ENCODE measurements at regions not wholly inside any gene's neighbourhood (a gene's known extent, or its start where the extent isn't known, plus 50 kb on each side); places are given as distances from the start of the nearest gene placed in this dataset.

- Histone ChIP-seq H3K9me3 (no peaks in the 10 kb centered on the region), H3K27ac (no peak overlapping the region), H3K36me3 (no peaks in the 10 kb centered on the region), H3K4me1 (peaks cover 0 to 8% (median 0%) of the 10 kb centered on the region in 9 donors), H3K27me3 (no peaks in the 10 kb centered on the region), H3K4me3 (no peak overlapping the region)
- intact Hi-C loops (cut with DNase I): no loop called here
- ATAC-seq (no peak), DNase-seq (no peak)
- TF ChIP-seq, protein P1, sequence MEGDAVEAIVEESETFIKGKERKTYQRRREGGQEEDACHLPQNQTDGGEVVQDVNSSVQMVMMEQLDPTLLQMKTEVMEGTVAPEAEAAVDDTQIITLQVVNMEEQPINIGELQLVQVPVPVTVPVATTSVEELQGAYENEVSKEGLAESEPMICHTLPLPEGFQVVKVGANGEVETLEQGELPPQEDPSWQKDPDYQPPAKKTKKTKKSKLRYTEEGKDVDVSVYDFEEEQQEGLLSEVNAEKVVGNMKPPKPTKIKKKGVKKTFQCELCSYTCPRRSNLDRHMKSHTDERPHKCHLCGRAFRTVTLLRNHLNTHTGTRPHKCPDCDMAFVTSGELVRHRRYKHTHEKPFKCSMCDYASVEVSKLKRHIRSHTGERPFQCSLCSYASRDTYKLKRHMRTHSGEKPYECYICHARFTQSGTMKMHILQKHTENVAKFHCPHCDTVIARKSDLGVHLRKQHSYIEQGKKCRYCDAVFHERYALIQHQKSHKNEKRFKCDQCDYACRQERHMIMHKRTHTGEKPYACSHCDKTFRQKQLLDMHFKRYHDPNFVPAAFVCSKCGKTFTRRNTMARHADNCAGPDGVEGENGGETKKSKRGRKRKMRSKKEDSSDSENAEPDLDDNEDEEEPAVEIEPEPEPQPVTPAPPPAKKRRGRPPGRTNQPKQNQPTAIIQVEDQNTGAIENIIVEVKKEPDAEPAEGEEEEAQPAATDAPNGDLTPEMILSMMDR (IDR thresholded peaks at IDR 0.05): no peak
- WGBS, 2 donors: 88% methylated on average over 1 of the region's 1 CpG
These were observed 51.9 kb upstream of the SLC38A11 start for GRCh38 chr2:165007161-165007744.
